ENCODE measurements at regions not wholly inside any gene's neighbourhood (a gene's known extent, or its start where the extent isn't known, plus 50 kb on each side); places are given as distances from the start of the nearest gene placed in this dataset.
A peak's percentile ranks its signal among the peaks of the same experiment; 100 is the strongest.

GRCh38 chr5:168110384-168110783 is 181.1 kb upstream of the WWC1 start:
- no peak for DNase-seq
- TF ChIP-seq POLR2A (IDR thresholded peaks at IDR 0.05; ENCODE audit: low read length): no peak
- no peak for TF ChIP-seq GATA1 (IDR thresholded peaks at IDR 0.05; ENCODE audit: low read depth, low read length)

DNA sequence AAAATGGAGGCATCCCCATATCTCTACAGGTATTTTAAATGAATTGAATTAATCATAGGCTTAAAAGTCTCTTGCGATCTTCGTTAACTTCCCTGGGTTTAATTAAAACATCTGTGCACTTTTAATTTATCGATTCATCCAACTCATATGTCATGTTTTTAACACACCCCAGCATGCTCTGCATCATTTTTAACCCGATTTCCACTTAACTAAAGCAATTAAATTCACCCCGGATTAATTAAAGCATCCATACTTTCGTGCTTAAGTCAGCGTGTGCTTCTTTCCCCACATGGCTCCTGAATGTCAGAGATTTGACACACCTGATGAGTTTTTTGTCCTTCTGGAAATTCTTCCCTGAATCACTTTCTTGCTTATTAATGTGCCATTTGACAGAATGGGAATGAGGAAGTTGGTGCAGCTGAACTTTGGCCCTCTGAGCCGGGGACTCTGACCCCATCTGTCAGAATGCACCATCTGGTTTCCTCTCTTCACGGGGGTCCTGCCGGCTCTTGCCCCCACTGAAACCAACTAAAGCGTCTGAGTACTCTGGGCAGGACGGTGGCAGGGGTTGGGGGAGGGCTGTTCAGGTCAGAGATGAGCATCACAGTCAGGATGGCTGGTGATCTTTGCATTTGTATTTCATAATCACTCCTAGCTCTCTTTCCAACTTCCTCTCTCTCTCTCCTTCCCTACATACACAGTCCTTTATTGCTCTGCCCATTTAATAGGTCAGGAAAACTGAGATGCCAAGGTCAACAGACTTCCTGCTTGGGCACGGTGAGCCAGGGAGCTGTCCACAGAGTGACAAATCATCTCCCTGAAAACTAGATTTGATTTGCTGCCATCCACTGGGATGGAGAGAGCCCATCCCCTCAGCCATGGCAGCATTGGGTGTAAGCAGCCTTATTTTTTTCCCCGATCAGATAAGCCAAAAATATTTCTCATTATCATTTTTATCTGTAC is 180.3 kb upstream of the WWC1 start:
- no peak for TF ChIP-seq GATA1 (IDR thresholded peaks at IDR 0.05; ENCODE audit: low read depth, low read length)
- no peak for TF ChIP-seq POLR2A (IDR thresholded peaks at IDR 0.05; ENCODE audit: low read length)
- DNase-seq: no peak

GRCh38 chr5:168114444-168115017 is 176.9 kb upstream of the WWC1 start:
- TF ChIP-seq POLR2A (IDR thresholded peaks at IDR 0.05; ENCODE audit: low read length) (no peak), GATA1 (IDR thresholded peaks at IDR 0.05; ENCODE audit: low read depth, low read length) (no peak)
- DNase-seq: peak; percentile 13 to 37

- TF ChIP-seq GATA1 (IDR thresholded peaks at IDR 0.05; ENCODE audit: low read depth, low read length) (no peak), POLR2A (IDR thresholded peaks at IDR 0.05; ENCODE audit: low read length) (no peak)
- peak in 1 of 2 experiments; percentile 10 for DNase-seq
Measured at GRCh38 chr5:168117469-168117868, 174.0 kb upstream of the WWC1 start.

GRCh38 chr5:168118042-168118668 is 173.3 kb upstream of the WWC1 start:
- no peak for DNase-seq
- no peak for TF ChIP-seq POLR2A (IDR thresholded peaks at IDR 0.05; ENCODE audit: low read length)
- no peak for TF ChIP-seq GATA1 (IDR thresholded peaks at IDR 0.05; ENCODE audit: low read depth, low read length)

DNA sequence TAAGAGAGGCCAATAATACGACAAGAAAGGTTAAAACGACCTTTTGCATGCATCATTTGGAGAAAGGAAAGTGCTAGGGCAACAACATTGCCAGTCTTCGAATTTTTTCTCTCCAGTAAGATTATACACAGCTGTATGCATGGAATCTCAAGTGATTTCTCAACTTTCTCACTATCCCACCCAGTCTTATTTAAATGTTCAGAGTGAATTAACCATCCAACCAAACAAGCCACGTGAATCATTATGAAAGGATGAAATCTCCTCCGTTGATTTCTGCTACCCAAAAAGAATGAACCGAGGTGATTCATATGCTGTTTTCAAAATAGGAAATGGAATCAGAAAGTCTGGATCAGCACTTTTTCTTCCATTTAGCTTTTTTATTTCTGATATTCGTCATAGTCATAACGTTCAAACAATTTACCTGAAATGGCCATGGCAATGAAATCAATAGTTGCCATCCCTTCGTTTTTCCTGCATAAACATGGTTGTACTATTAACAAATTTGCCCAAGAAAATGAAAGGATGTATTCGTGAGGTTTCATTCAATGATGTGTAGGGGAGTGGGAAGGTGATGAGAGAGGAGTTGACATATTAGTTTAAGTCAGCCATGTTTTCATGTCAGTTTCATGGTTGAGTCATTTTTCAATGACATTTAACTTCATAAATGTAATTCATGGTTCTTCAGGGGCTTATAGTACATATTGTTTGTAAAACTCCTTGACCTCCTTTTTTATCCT is 170.9 kb upstream of the WWC1 start:
- TF ChIP-seq GATA1 (IDR thresholded peaks at IDR 0.05; ENCODE audit: low read depth, low read length): no peak
- no peak for TF ChIP-seq POLR2A (IDR thresholded peaks at IDR 0.05; ENCODE audit: low read length)
- DNase-seq: no peak

- TF ChIP-seq POLR2A (IDR thresholded peaks at IDR 0.05; ENCODE audit: low read length) (no peak), GATA1 (IDR thresholded peaks at IDR 0.05; ENCODE audit: low read depth, low read length) (no peak)
- no peak for DNase-seq
Measured at GRCh38 chr5:168121138-168121494, 170.3 kb upstream of the WWC1 start.

GRCh38 chr5:168123631-168124528 is 167.6 kb upstream of the WWC1 start:
- TF ChIP-seq POLR2A (IDR thresholded peaks at IDR 0.05; ENCODE audit: low read length) (no peak), GATA1 (IDR thresholded peaks at IDR 0.05; ENCODE audit: low read depth, low read length) (no peak)
- DNase-seq: no peak

- no peak for DNase-seq
- TF ChIP-seq POLR2A (IDR thresholded peaks at IDR 0.05; ENCODE audit: low read length): no peak
- no peak for TF ChIP-seq GATA1 (IDR thresholded peaks at IDR 0.05; ENCODE audit: low read depth, low read length)
Measured at GRCh38 chr5:168125445-168126199, 165.8 kb upstream of the WWC1 start.

DNA sequence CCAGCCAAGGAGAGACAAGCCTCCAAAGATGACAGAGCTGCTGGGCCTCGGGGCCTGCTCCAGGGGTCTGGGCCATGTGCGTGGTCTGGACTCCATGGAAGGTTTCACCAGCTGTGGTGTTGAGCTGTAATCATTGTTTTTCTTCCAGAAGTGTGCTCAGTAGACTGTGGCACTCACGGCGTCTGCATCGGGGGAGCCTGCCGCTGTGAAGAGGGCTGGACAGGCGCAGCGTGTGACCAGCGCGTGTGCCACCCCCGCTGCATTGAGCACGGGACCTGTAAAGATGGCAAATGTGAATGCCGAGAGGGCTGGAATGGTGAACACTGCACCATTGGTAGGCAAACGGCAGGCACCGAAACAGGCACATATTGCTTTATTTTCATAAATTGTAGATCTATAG is 164.8 kb upstream of the WWC1 start:
- no peak for DNase-seq
- TF ChIP-seq GATA1 (IDR thresholded peaks at IDR 0.05; ENCODE audit: low read depth, low read length) (no peak), POLR2A (IDR thresholded peaks at IDR 0.05; ENCODE audit: low read length) (no peak)

- TF ChIP-seq GATA1 (IDR thresholded peaks at IDR 0.05; ENCODE audit: low read depth, low read length) (no peak), POLR2A (IDR thresholded peaks at IDR 0.05; ENCODE audit: low read length) (no peak)
- DNase-seq: no peak
Measured at GRCh38 chr5:168128111-168128510, 163.3 kb upstream of the WWC1 start.

GRCh38 chr5:168128557-168128956 is 162.9 kb upstream of the WWC1 start:
- no peak for DNase-seq
- TF ChIP-seq GATA1 (IDR thresholded peaks at IDR 0.05; ENCODE audit: low read depth, low read length) (no peak), POLR2A (IDR thresholded peaks at IDR 0.05; ENCODE audit: low read length) (no peak)
